ENCODE measurements at regions not wholly inside any gene's neighbourhood (a gene's known extent, or its start where the extent isn't known, plus 50 kb on each side); places are given as distances from the start of the nearest gene placed in this dataset.

DNA sequence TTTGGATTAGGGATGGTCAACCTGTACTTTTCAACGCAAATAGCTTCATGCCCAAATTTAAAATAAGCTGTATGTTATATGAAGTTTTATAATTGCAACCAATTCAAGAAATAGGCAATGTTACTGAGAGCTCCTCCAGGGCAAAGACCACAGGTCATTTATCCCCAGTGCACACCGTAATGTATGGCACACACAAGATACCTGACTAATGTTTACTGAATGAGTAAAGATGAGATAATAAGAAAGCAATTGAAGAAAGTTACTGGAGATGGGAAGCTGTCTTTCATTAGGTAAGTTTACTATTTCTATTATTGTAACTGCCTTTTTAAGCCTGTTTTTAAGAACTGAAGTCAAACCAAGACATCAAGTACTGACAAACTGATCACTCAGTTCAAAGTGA lies 184.5 kb upstream of the VRK2 start:
- no peak for DNase-seq

DNA sequence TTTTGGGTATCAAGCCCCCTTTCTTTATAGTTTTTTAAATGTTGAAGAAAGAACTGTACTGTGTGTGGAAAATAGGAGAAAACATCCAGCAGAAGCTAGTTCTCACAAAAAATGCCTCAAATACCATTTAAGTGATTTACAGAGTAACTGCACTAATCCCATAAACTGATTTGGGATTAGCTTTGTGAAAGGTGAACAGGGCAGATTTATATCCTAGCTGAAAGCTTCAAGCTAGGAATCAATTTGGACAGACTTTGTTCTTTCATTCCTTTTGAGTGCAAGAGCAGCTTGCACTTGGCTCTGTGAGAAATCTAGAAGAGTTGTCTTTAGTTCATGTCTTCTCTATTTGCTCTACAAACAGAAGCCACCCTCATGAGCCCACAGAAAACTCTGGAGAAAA lies 183.9 kb upstream of the VRK2 start:
- DNase-seq, result no peak

DNA sequence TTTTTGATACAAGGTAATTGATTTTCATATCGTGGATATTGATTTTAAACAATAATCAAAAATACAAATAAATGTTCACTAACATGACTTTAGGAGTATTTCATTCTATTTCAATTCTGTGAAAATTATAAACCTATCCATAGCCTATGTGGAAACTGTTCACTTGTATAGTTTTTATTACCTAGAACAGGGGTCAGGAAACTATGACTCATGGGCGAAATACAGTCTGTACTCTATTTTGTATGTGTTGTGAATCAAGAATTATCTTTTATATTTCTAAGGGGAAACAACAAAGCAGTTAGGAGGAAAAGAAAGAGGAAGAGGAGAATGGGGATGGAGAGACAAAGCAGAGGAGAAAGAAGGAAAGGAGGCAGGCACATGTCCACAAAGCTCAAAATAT lies 181.7 kb upstream of the VRK2 start:
- DNase-seq, result no peak

DNA sequence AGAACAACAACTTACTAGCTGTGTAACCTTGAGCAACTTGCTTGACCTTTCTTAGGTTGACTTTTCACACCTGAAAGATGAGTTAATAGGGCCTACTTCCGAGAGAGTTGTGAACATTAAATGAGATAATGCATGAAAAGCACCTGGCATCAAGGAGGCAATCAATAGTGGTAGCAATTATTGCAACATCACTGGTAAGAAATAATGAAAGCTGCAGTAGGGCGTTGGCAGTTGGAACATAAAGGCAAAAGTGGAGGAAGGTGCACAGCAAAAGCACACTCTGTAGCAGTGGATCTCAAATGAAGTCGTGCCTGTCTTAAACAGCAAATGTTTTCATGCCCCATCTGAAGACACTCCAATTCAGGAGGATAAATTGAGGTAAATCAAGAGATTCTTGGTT lies 178.9 kb upstream of the VRK2 start:
- no peak for DNase-seq

DNA sequence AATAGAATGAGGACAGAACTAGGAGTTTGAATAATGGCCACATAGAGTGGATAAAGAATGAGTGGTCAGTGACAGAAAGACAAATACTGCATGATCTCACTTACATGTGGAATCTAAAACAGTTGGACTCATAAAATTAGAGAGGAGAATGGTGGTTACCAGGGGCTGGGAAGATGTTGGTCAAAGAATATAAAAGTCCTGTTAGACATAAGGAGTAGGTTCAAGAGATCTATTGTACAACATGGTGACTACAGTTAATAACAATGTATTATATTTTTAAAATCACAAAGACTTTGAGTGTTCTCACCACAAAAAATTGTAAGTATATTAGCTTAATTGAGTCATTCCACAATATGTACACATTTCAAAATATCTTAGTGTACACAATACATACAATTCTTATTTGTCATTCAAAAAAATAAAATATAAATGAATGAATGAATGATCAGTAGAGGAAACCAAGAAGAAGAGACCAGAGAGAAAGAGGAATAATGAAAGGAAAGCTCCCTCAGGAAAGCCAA lies 177.9 kb upstream of the VRK2 start:
- DNase-seq, result no peak

DNA sequence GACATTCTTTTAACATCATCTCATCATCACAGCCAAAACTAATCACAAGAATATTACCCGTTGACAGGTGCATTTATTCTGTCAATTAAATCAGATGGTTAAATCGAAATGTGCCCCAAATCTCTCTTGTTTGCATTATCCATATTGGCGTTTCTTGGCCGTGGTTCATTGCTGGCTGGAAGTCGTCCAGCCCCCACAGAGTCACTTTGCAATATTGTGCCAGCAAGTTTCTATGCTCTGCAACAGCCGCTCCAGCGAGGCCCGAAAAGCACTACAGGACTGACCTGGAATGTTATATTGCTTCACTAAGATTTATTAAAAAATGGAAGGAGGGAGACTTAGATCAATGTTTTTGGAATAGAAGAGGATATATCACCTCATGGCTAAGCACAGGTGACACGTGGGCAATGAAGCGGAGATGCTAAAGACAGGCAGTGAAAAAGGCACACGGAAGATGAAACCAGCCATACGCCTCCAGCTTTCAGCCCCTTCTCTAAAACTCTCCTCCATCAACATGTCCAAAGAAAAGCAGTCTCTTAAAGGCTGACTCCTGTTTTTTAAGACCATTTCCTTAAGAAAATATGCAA lies 176.8 kb upstream of the VRK2 start:
- no peak for DNase-seq

DNA sequence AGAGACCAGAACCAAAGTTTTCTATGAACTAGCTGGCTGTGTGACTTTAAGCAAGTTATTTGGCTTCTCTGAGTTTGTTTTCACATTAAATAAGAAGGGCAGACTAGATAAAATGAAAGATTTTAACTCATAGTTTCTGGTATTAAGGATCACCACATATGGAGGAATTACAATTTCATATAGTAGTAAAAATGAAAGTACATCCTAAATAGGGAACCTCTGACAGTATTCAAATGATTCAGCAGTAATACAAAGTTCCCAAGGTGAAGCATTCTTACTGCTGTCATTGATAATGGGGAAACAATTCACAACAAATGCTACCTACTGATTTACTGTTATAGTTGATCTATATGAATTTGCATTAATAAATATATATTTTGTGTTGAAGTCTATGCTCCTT lies 170.3 kb upstream of the VRK2 start:
- no peak for DNase-seq

DNA sequence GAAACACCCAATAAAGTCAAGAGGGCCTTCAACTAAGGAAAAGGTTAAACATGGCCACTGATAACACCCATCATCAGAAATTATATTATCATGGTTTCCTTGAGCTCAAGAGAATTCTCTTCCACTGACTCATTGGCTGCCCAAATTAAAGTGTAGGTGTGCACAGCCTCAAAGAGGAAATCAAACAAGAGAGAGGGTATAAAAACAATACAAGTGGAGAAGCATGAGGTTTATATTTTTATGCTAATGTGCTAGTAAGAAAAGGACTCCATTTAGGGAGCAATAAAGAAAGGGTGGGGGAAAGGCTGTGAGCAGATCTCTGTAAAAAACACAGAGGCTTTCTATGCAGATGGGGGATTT lies 168.8 kb upstream of the VRK2 start:
- DNase-seq, result no peak

DNA sequence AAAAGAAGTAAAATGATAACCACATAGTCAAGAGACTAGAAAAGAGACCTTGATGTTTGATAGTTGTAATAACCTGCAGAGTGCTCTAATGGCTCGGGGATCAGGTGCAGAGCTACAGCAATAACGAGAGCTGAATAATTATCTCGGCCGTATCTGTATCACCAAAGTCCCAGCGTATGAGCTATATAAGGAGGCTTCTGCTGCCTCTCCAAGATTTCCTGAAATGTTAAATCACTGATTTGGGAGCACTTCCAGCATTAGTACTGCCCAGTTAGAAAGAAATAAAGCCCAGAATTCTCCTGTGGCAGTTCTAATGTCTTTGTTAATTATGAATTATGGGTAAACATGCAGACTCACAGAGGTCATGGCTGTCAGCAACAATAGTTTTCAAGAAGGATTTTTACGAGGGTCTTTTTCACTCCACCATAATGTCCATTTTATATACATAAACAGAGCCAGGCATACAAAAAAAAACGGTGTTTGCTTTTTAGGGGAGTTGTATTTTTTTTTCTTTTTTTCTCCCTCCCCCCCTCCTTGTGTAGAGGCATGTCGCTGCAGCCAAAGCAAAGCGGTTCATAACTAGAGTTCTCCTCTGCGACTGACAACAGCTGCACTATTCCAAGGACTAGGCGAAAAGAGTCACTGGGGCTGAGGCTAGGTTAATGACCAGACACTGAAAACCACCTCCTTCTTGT lies 168.3 kb upstream of the VRK2 start:
- DNase-seq, result no peak

DNA sequence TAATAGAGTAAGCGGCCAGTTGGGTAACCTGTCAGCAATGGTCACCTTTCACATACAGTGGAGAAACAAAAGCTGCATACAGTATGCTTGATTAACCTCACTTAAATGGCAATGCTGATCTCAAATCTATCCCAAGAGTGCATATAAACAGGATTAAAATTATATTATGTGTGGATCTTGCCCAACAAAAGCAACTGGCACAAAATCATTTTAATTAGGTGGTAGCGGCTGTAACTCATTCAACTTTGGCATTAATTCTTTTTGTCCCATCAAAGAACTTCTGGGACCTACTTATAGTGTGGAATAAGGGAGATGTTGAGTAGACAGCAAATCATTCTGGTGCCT lies 167.8 kb upstream of the VRK2 start:
- no peak for DNase-seq

DNA sequence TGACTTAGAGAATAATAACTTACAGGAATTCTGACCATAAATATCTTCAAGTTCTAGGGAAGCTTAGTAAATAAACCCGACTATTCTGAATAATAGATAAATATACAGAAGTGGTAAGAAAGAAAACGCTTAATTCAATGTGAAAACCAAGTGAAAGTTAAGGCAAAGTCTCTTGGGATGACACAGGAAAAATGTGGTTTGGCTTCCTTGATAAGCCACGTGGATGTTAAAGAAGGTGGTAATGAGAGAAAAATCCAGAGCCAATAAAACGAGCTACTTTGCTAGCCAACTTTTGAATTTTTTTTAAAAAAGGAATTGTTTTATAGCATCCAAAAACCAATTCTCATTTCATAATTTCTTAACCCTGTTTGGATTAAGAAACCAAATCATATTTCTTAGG lies 166.2 kb upstream of the VRK2 start:
- no peak for DNase-seq

DNA sequence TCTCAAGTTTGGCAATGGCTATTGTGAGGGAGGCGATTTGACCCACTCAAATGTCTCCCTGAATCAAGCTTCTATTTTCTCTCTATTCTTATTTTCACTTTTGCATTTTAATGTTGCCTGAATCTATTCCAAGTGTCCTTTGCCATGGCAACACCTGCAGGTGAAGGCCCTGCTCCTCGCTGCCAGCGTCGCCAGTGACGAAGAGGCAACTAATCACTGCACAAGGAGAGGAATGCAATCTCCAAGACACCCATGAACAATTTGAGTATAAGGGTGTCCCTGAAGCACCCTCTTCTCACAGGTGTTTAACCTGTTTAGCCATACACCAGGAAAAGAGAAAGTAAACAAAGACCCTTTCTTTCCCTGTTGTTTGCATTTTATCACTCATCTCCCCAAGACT lies 165.6 kb upstream of the VRK2 start:
- DNase-seq, result no peak

DNA sequence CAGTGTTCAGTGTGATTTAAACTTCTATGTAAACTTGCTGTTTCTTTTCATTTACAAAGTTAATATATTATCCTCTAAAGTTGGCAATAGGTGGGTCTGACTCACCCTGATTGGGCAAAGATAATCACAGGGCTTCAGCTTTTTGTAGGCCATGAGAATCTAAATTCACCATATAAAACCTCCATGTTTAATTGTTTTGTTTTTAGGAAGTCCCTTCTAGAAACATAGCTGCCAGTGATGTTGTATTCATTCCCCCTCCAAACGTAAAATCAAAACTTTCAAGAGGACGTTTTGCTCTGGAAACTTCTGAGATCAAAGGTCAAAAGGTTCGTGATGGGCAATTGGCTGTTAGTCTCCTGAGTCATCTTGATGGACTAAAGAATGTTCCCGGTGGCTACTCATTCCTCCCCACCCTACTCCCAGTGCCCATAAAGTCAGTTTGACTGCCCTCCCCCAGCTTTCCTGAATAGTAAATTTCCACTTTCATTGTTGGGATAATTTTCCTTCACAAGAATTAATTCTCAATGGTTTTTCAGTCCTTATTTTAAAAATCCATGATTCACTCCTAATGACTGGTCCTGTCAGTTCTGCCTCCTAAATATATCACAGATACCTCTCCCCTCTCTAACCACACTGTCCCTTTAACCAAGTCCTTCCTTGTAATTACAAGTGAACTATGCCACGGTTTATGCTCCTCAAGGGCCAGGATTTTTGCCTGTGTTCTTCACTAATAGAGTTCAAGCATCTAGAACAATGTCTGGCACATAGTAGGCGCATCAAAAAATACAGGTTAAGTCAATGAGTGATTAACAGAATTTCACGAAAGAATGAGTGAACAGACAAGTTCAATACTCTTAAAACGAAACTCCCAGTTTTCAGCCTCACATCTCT lies 164.4 kb upstream of the VRK2 start:
- no peak for DNase-seq

DNA sequence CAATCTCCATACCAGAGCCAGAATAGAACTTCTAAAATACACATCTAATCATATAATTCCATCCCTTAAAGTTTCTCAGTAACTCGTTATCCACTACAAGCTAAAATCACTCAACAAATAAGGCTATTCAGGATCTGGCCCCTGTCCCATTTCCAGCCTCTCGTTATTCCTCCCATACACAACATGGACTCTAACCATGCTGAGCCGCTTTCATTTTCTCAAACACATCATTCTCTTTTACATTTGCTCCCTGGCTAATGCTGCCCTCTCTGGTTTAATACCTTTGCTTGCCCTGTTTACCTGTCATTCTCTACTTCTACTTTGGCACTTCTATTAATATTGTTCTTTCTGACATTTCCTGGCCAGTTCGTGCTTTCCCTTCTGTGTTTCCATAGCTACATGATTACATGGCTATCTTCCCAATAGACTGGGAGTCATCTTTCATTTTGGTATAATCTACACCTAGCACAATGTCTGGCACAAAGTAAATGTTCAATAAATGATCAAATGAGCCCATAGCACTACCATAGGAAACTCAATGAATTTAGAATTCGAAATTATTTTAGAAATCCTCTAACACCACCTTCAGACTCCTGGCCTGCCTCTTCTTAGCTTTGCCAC lies 163.6 kb upstream of the VRK2 start:
- DNase-seq, result no peak

DNA sequence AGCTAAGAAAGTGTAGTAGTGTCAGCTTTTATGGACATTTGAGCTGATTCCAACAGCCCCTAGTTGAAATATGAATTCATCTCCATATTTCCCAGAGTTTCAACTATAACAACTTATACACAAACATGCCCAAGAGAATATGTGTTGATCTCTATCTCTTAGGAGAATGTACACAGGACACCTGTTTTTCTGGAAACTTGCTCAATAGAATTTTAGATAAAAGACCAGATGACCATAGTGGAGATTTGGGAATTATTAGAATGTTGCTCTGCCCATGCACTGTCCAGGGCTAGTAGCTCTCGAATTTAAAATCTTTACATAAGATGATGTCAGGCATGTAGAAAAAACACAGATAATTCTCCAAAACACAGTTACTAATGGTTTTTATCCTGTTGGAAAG lies 162.3 kb upstream of the VRK2 start:
- DNase-seq, result no peak

DNA sequence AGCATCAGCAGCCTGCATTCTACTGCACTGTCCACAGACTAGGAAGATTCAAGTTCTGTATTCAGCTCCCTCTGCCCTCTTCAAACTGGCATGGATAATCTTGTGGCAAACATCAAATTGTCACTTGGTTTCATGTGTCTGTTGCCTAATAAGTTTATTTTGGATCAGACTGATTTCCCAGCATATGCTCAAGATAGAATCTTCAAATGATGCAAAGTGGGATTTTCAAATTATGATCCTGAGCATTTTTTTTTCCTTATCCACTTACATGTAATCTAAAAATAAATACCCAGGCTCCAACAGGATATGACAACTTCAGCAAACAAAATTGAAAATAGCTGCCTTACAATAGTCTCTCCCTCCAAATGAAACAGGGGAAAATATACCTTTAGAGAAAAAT lies 160.9 kb upstream of the VRK2 start:
- DNase-seq, result no peak

DNA sequence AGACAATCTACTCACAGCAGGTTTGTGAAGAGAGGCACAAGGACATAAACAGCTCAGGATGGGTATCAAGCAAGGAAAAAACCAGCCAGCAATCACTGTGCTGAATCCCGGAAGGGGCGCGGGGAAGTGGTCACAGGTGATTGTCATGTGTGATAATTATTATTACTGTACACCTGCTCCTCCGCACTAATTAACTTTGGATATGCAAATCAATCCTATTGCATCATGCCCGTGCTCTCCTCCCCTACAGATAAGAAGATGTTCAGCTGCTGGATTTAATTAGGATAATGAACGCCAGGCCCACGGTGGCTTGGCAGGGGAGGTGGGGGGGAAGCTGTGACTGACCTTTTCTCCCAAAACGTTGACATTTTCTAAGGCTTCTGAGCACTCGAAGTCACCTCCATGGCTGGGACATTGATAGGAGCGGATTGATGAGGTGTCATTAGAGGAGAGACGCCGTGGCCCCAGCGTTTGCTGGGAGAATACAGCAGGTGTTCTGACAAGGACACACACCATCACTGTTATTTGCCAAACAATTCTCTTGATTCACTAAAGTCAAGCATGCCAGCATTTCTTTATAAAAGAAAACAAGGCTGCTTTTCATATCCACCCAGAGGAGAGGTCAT lies 160.3 kb upstream of the VRK2 start:
- DNase-seq, result no peak

DNA sequence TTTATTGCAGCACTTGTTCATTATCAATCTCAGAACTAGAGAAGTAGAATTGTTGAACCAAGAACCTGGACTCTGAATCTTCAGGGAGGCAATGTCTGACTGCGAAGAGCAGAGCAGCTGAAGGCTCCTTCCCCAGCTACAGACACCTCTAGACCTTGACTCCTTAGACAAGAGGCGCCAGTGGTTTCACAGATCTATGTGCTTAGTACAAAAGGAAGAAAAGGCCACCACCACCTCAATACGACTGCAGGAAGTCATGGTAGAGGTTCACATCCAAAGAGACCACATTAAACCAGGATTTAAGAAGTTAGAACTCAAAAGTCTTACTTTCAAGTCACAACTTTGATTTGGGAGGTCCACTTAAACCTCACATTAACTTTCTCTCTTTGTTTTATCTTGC lies 158.1 kb upstream of the VRK2 start:
- no peak for DNase-seq

DNA sequence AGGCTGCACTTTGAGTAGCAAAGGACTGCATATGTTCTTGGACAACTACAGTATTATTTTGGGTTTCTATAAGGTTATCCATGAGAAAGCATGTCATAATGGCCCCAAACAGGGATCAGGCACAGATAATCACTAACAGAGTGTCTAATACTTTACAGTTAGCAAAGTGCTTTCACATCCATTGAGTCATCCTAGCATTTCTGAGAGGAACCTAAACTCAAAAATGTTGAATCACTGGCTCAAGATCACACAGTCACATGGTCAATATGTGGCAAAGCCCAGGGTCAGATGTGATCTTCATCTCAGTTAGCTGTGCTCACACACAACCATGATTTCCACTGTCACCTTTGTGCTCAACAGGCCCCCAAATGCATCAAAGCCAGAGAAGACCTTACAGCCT lies 156.1 kb upstream of the VRK2 start:
- DNase-seq, result no peak

DNA sequence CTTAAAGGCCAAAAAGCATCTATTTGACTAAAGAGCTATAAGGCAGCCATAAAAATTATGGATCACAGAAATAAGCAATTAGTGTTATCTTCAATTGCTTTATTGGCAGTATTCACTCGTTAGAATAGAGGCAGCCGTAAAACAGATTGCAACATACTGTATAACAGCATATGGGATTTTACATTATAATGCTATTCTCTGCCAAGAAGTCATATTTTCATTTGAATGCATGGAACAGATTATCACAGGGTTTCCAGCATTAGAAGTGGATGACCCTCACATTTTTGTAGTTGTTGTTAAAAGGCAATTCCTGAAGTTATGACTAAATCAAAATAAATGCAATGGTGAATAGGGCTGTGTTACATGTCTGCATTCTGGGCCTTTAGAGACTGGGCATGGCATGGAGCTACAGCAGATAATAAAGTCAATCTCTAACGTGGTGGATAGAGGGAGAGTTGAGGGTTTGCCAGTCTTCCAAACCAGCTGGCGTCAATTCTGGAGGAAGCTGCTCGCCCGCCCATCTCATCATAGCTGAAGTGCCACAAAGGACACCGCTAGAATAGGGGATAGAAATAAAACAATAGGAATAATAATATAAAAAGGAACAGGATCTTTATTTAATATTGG lies 155.4 kb upstream of the VRK2 start:
- no peak for DNase-seq

DNA sequence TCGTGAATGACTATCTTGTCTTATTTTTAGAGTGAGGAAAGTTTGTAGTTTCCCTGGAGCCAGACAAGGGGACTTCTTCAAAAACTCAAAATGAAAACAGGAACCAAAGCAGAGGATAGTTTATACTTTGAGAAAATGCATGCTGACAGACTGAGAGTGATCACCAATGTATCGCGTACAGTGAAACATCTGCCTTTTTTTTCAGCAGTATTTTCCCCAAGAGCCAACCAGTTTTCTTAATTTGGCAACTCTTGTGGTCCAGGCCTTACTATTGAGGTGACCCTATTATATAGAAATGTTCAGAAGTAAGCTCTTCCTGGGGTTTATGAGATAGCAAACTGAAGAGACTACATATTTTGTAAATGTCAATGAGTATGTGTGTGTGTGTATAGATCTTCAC lies 153.7 kb upstream of the VRK2 start:
- no peak for DNase-seq

DNA sequence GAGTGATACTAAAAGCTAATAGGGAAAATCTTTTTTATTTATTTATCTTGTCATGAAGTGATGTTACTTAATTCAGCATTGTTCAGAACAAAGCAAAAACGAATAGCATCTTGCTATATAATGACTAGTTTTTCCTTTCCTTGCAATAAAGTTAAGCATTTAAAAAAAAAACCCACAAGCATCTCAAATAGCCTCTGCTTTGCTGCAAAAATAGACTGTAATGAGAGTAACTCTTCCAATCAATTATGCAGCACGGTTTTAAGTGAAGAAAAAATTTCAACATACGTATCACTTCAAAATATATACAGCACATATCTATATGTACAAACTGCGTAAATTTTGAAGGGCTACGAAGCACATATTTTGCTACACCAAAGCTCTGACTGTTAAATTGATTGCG lies 153.3 kb upstream of the VRK2 start:
- no peak for DNase-seq

DNA sequence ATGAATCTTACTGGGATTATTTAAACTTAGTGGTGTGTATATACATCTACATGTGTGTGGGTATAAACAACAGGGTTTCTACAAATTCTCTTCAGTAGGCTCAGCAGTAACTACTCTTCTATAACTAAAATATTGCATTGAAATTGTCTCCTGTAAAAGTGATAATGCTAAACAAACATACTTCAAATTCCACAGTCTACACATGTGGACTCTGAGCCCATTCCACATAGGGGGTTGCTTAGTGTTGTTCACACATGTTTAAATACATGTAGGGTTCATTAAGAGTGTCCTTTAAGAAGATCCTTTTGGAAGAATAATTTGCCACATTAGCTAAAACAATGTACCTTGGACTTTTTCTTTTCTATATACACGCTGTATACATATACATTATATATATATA lies 152.8 kb upstream of the VRK2 start:
- no peak for DNase-seq

Data from activated CD8-positive, alpha-beta memory T cell treated with anti-CD3 and anti-CD28 coated beads, Interleukin-2, amount 50 U/mL, for 4 hours (primary cell).